NCI-H82 (cell line): ENCODE measurements at regions not wholly inside any gene's neighbourhood (a gene's known extent, or its start where the extent isn't known, plus 50 kb on each side); places are given as distances from the start of the nearest gene placed in this dataset.

Source experiments
- DNase-seq: peaks from one replicate; lab custom pipeline; 2025; lab: John Stamatoyannopoulos, UW

GRCh38 chr13:106129273-106129672 lies 406.2 kb downstream of the EFNB2 start:
- no peak for DNase-seq

GRCh38 chr13:106122234-106122633 lies 413.2 kb downstream of the EFNB2 start:
- DNase-seq, result no peak

- no peak for DNase-seq
Measured at GRCh38 chr13:106121173-106121754, 414.2 kb downstream of the EFNB2 start.

GRCh38 chr13:106118996-106119395 lies 416.5 kb downstream of the EFNB2 start:
- no peak for DNase-seq

- DNase-seq, result no peak
Measured at GRCh38 chr13:106118050-106118449, 417.4 kb downstream of the EFNB2 start.

GRCh38 chr13:106117640-106118039 lies 417.8 kb downstream of the EFNB2 start:
- no peak for DNase-seq

- DNase-seq, result no peak
Measured at GRCh38 chr13:106117035-106117434, 418.4 kb downstream of the EFNB2 start.

GRCh38 chr13:106115081-106115480 lies 420.4 kb downstream of the EFNB2 start:
- DNase-seq, result no peak

- no peak for DNase-seq
Measured at GRCh38 chr13:106113796-106114195, 421.7 kb downstream of the EFNB2 start.

GRCh38 chr13:106112191-106112590 lies 423.3 kb downstream of the EFNB2 start:
- DNase-seq, result no peak

GRCh38 chr13:106110241-106110855 lies 425.1 kb downstream of the EFNB2 start:
- no peak for DNase-seq

GRCh38 chr13:106109391-106109791 lies 426.1 kb downstream of the EFNB2 start:
- no peak for DNase-seq

- DNase-seq, result no peak
Measured at GRCh38 chr13:106108346-106108745, 427.1 kb downstream of the EFNB2 start.

- DNase-seq, result no peak
Measured at GRCh38 chr13:106107061-106107460, 428.4 kb downstream of the EFNB2 start.

- DNase-seq, result no peak
Measured at GRCh38 chr13:106105153-106105552, 430.3 kb downstream of the EFNB2 start.

GRCh38 chr13:106104281-106104901 lies 431.1 kb downstream of the EFNB2 start:
- no peak for DNase-seq

GRCh38 chr13:106103779-106104178 lies 431.7 kb downstream of the EFNB2 start:
- DNase-seq, result no peak

- DNase-seq, result no peak
Measured at GRCh38 chr13:106102786-106103185, 432.7 kb downstream of the EFNB2 start.

- no peak for DNase-seq
Measured at GRCh38 chr13:106101201-106101600, 434.3 kb downstream of the EFNB2 start.

GRCh38 chr13:106100171-106100919 lies 435.1 kb downstream of the EFNB2 start:
- no peak for DNase-seq

- no peak for DNase-seq
Measured at GRCh38 chr13:106099765-106100164, 435.7 kb downstream of the EFNB2 start.

- no peak for DNase-seq
Measured at GRCh38 chr13:106098778-106099177, 436.7 kb downstream of the EFNB2 start.

GRCh38 chr13:106096661-106097092 lies 438.8 kb downstream of the EFNB2 start:
- DNase-seq, result no peak
